ENCODE measurements at regions not wholly inside any gene's neighbourhood (a gene's known extent, or its start where the extent isn't known, plus 50 kb on each side); places are given as distances from the start of the nearest gene placed in this dataset.
A peak's percentile ranks its signal among the peaks of the same experiment; 100 is the strongest.
"Not testable (repeated sequence)": the region's sequence is repeated elsewhere in the genome, so short reads cannot be mapped to it uniquely, and the experiment has no call there.

DNA sequence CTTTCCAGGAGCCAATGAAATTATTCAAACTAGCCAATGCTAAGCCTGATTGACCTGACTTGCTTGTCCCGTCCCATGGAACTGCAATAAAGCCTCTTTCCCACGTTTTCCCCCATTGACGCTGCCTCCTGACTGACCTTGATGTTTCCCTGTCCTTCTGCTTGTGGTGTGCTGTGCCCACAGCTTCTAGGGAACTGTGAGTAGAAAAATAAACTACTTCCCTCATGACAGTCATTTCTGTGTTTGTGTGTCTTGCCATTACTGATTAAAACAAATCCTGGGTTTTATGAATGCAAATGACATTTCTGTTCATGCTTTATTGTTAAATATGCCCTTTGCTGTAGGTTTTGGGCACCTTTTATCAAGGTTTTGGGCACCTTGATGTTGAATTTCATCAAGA lies 91.3 kb upstream of the ABI1 start:
- DNase-seq = no peak

DNA sequence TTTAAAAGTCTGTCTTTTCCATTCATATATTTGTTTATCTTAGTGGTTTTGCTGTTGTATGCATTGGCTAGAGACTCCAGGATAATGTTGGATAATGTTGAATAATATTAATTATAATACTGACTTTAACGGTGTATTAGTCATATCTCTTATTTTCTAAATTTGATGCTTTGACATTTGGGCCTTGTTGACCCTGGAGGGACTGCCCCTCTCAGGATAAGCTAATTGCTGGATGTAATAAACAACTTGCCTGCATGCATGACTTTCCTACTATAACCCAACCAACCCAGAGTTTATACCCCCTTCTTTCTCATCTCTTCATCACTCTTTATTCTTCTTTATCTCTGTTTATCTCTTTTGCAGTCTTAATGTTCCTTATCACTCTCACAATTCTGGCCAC lies 90.9 kb upstream of the ABI1 start:
- DNase-seq = no peak

DNA sequence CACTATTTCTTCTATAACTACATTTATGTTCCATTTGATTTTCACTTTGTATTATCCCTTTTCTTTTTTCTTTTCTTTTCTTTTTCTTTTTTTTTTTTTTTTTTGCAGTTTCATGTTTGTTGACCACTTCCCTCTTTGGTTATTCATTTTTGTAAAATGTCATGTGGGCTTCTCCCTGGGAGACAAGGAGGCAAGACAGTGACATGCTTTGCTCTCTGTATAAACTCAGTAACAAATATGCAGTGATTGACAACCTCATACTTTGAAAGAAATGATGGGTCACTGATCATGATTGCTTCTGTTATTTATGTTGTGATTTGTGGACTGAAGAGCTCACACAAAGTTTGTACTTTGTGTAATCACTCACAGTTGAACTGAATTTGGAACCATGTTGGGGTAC lies 90.2 kb upstream of the ABI1 start:
- no peak for DNase-seq

DNA sequence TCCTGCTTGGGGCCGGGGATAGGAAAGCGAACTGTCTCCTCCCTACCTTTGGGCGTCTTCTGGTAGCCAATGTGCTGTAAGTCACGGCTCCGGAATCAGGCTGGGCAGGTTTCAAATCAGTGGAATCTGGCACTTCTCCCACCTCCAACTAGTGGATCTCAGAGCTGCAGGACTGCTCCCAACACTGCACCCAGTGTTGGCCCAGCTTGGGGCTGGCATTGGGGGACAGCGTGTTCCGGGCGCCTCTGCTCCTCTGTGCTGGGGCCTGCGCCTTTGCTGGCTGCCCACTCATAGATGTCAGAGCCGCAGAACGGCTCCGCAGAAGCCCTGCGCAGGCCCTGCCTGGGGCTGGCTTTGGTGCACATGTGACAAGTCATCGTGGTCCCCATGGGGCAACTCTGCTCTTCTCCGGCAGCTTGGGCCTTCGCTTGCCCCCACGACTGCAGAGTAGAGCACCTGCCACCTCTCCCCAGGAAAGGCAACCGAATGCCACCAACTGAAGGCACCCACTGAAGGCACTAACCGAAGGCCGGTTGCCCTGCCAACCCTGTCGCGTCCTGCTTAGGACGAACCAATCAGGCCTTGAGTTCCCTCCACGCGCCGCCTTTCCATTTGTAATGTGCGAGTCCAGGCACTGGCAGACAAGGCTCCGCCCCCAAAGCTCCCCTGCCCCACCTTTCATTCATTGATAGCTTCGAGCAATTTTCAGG lies 85.5 kb upstream of the ABI1 start:
- no peak for DNase-seq

DNA sequence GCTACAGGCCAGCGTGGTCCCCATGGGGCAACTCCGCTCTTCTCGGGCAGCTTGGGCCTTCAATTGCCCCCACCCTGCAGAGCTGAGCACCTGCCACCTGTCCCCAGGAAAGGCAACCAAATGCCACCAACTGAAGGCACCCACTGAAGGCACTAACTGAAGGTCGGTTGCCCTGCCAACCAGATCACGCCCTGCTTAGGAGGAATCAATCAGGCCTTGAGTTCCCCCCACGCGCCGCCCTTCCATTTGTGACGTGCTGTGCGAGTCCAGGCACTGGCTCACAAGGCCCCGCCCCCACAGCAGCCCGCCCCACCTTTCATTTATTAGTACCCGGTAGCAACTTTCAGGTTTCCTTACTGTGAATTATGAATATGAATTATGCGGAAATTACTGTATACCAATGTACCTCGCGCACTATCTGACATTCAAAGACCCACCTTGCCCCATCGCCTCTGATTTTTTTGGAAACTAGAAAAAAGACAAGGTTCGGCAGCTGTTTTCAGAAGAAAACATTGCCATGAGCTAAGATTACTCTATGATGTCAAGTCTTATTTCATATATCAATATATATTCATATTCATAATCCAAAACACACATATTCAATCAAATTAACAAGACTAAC lies 83.6 kb upstream of the ABI1 start:
- DNase-seq = no peak

DNA sequence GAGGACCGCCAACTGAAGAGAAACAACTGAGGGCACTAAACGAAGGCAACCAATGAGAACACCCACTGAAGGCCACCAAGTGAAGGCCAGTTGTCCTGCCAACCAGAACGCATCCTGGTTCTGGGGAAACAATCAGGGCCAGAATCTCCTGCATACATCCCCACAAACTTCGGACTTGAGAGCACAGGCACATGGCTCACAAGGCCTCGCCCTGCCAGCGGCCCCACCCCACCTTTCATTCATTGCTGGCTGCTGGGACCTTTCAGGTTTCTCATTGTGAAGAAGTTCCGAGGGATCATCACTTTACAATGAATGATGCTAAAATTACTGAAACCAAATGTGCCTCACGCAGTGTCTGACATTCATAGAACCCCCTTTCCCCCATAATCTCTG lies 79.2 kb upstream of the ABI1 start:
- DNase-seq = no peak

DNA sequence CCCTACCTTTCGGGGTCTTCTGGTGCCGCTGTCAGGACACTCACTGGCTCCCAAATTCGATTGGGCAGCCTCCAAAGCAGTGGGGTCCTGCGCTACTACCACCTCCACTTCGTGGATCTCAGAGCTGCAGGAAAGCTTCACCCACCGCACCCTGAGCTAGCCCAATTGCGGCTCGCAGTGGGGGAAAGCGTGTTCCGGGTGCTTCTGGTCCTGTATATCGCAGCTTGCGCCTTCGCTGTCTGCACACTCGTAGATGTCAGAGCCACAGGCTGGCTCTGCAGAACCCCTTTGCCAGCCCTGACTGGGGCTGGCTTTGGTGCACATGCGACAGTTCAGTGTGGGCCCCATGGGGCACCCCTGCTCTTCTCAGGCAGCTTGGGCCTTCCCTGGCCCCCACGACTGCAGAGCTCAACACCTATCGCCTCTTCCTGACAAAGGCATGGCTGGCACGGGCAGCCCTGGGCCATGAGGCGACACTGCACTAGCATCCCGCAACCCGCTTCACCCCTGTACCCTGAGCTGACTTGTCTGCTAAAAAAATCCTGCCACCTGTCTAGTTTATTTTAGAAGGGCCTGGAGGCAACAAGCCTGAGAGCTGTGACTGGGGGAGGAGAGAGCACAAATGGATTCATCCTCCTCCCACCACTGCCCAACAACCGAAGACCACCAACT lies 78.7 kb upstream of the ABI1 start:
- DNase-seq = no peak

DNA sequence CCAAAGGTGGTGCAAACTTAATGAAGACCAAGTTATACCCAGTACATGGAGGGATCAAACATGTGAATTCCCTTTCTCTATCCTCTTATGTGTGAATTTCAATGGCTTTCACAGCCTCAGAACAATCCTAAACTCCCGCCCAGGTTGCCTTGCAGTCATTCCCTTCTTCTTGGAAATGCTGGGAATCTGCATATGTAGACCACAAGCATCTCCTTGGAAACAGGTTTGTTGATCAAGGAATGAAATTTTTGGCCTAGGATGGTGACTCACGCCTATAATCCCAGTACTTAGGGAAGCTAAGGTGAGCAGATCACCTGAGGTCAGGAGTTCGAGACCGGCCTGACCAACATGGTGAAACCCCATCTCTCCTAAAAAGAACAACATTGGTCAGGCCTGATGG lies 77.8 kb upstream of the ABI1 start:
- DNase-seq = no peak

DNA sequence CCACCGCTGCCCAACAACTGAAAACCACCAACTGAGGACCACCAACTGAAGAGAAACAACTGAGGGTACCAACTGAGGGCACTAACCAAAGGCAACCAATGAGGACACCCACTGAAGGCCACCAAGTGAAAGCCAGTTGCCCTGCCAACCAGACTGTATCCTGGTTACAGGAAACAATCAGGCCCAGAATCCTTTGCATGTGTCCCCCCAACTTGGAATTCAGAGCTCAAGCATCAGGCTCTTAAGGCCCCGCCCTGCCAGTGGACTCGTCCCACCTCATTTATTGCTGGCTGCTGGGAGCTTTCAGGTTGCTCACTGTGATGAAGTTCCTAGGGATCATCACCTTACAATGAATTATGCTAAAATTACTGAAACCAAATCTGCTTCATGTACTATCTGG lies 76.6 kb upstream of the ABI1 start:
- no peak for DNase-seq

DNA sequence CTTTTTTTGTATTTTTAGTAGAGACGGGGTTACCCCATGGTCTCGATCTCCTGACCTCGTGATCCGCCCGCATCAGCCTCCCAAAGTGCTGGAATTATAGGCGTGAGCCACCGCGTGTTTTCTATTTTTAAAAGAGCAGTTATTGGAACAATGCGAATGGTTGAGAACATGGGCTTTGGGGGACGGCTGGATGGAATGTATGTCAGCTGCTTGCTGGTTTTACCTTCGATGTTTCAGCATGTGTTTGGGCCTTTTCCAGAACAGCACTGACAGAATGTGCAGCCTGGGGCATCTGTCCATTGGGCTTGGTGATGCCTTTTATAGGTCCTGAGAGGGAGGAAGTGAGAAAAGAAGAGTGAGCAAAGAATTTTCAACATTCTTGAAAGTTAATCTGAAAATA lies 73.4 kb upstream of the ABI1 start:
- DNase-seq = not testable (repeated sequence)

DNA sequence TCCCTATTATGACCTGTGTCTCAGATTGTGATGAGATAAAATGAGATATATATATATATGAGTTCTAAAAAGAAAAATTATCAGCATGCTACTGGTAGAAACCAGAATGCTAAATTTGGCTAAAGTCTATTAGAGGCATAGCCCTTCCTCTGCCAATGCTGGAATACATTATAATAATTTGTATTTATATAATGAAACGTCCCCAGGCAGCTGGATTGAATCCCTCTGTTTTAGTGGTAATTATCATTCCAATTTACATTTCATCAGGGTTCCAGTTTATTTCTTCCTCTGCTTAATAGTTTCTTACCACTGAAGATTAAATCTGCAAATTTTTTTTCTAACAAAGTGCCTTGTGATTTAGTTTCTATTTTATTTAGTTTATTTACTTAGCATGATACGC lies 71.8 kb upstream of the ABI1 start:
- no peak for DNase-seq

DNA sequence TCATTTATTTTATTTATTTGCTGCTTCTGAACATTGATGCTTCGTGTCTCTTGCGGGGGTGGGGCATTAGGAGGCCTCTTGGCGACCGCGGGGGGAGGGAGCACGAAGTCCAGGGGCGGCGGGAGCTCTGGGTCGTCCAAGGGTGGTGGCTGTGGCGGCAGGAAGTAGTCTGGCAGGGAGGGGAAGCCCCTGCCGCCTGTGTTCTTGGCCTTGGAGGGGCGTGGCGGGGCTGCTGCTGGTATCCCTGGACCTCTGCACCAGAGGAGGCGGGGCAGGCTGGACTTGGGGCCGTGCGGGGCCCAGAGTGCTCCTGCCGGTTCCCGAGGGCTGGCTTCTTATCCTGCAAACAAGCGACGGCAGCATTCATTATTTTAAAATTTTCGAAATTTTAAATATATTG lies 70.5 kb upstream of the ABI1 start:
- DNase-seq = peak; percentile 15

DNA sequence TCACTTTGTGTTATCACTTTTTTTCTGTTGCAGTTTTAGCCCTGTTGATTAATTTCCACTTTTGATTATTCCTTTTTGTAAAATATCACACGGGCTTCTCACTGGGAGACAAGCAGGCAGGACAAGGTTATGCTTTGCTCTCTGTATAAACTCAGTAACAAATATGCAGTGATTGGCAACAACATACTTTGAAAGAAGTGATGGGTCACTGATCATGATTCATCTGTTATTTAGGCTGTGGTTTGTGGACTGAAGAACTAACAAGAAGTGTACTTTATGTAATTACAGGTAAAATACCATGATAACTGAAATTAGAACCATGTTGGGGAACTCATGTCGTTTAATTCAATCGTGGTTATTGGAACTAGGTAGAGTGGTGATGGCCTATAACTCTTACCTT lies 62.1 kb upstream of the ABI1 start:
- not testable (repeated sequence) for DNase-seq

DNA sequence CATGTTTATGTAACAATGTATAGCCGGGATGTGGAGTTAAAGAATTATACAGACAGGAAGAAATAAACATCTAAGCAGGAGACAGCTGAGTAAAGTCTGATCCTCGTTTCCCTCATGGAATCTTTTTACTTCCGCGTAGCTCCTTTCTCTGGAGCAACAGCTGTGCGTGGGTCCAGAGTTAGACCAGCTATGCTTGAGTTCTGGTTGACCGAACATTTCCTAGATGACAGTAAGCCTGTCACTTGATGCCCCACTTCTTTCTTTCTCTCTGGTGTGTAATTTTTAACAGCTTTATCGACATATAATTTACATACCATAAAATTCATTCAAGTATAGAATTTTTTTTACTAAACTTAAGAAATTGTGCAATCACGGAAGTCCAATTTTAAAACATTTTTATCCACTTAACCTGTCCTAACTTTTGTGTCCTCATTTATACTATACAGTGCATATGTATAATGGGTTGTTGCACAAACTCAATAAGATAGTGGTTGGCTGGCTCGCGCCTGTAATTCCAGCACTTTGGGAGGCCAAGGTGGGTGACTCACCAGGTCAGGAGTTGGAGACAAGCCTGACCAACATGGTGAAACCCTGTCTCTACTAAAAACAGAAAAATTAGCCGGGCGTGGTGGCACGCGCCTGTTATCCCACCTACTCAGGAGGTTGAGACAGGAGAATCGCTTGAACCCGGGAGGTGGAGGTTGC lies 58.5 kb upstream of the ABI1 start:
- not testable (repeated sequence) for DNase-seq

DNA sequence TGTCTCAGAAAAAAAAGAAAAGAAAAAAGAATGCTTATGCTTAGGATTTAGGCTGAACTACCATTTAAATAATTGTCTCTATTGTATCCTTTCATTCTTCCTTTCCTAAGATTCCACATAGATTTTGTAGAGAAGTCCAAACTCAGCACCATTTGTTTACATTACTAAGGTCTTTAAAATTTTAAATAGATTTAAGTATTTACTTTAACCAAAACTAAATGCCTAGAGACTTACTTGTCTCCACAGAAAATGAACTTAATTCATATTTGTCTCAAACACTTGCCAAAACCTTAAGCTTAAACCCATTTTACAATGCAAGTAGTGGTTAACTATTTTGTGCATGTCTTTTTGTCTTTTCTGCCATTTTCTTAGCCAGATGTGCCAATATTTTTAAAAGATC lies 54.1 kb upstream of the ABI1 start:
- DNase-seq = no peak

DNA sequence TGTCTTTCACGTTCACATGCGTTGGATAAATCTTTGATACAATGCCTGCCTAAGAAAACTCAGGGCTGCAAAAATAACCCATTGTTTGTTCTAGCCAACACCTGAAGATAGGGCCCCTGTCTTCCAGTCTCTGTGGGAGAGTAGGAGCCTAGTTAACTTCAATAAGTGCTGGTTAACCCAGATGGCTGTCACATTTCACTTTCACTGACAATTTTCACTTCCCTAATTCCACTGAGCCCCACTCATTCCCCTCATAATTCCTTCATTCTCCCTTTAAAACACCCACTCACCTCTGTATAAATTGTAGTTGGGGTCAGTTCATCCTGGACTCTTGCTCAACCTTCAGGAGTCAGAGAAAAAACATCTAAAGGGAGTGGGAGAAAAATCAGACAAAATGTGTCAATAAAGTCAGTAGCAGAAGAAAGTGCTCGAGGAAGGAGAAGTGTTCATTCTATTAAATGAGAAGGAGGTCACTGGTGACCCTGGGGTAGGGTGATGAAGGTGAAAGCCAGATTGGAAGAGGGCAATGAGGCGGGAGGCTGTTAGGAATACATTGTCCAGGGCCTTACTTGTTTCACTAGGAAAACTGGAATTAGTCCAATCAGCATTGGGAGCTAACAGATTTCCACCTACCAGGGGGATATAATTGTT lies 51.2 kb upstream of the ABI1 start:
- no peak for DNase-seq

Data from NCI-H510A (cell line).